ENCODE measurements at regions not wholly inside any gene's neighbourhood (a gene's known extent, or its start where the extent isn't known, plus 50 kb on each side); places are given as distances from the start of the nearest gene placed in this dataset.

GRCh38 chr14:98458702-98459101, 813.3 kb downstream of the BCL11B start:
- TF ChIP-seq EZH2phosphoT487 (IDR thresholded peaks at IDR 0.05; ENCODE audit: insufficient read depth, low read depth) (no peak), EZH2 (IDR thresholded peaks at IDR 0.05; ENCODE audit: insufficient read depth, poor library complexity, severe bottlenecking) (no peak)

All from GM23248 (cell line).